ENCODE measurements at regions not wholly inside any gene's neighbourhood (a gene's known extent, or its start where the extent isn't known, plus 50 kb on each side); places are given as distances from the start of the nearest gene placed in this dataset.
A peak's percentile ranks its signal among the peaks of the same experiment; 100 is the strongest.
"Not testable (repeated sequence)": the region's sequence is repeated elsewhere in the genome, so short reads cannot be mapped to it uniquely, and the experiment has no call there.

DNA sequence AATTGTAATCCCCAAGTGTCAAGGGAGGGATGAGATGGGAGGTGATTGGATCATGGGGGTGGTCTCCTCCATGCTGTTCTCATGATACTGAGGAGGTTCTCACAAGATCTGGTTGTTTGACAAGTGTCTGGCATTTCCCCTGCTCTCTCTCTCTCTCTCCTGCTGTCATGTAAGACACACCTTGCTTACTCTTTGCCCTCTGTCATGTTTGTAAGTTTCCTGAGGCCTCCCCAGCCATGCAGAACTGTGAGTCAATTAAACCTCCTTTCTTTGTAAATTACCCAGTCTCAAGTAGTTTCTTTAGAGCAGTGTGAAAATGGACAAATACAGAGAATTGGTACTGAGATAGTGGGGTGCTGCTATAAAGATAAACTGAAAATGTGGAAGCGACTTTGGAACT lies 207.9 kb downstream of the HINT1 start:
- no peak for DNase-seq (ENCODE audit: low read depth in 4 of 4, low spot score in 1 of 4)

DNA sequence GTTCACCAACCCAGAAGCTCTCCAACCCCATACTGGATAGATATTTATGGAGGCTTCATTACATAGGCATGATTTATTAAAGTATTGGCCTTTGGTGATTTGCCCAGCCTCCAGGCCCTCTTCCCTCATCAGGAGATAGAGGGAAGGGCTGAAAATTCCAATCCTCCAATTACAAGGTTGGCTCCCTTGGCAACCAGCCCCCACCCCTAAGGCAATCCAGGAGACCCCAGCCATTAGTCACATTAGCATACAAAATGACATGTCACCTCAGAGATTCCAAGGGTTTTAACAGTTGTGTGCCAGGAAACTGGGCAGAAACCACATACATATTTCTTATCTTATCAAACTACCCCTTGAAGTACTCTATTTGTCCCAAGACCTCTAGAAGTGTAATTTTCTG lies 210.0 kb downstream of the HINT1 start:
- DNase-seq (ENCODE audit: low read depth in 4 of 4, low spot score in 1 of 4): no peak

DNA sequence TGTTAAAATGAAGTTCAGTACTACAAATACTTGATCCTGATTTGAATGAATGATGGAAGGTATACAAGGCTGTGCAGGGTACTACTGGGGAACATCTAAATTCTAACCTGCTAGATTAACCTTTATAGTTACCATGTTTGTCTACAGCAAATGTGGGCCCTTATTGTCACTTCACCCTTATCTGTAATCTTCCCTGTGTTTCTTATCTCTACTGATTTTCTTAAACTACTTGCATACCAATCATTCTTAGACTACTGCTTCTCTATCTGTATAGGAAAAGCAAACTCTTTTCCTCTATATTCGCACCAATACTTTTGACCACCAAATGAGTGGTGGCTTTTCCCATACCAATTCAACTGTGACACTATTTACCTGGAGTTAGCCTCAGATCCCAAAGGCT lies 210.7 kb downstream of the HINT1 start:
- no peak for DNase-seq (ENCODE audit: low read depth in 4 of 4, low spot score in 1 of 4)

DNA sequence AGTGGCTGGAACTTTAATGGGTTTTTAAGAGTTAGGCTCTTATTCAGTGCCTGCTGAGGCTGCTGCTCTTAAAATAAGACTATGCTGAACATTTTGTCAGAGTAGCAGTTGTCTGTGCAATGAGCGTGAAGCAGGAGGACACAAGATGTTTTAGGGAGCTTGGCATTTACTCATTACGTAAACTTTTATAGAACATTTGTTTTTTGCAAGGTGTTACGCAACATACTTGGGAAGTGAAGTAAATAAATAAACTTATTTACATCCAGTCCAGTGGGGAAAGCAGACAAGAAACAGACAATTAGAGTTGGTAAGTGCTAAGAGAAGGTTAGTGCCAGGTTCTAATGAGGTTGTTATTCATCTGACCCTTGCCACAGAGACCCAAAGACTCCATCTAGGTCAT lies 226.0 kb downstream of the HINT1 start:
- DNase-seq (ENCODE audit: low read depth in 4 of 4, low spot score in 1 of 4): no peak

DNA sequence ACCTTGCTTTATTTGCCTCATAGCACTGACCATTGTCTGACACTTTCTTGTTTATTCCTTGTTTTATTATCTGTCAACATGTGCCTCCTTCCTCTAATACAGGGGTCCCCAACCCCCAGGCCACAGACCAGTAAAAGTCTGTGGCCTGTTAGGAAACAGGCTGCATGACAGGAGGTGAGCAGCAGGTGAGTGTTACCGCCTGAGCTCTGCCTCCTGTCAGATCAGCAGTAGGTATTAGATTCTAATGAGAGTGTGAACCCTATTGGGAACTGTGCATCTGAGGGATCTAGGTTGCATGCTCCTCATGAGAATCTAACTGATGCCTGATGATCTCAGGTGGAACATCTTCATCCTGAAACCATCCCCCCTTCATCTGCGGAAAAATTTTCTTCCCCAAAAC lies 228.0 kb downstream of the HINT1 start:
- DNase-seq (ENCODE audit: low read depth in 4 of 4, low spot score in 1 of 4): no peak

DNA sequence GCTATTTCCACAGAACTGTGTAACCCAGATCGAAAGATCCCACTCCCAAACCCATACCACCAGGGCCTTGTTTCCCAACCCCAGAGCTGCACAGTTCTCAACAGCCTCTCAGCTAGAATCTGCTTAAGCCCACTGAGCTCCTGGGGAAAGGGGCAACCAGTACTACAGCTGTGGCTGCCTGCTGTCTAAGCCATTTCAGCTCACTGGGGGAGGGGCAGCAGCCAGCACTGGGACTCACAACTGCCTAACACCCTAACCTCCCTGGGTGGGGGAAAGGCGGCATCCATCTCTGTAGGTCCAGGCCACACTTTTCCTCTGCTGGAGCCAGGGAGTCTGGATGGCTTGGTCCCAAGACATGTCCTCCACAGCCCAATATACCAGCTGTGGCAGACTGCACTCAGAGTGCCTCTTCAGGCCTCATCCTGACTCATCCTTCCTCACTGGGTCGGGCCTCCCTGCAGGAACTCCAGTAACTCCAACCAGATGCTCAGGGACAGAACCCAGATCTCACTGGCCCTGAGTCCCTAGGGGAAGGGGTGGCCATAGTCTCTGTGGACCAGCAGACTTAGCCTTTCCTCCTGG lies 241.4 kb downstream of the HINT1 start:
- no peak for DNase-seq (ENCODE audit: low read depth in 4 of 4, low spot score in 1 of 4)

DNA sequence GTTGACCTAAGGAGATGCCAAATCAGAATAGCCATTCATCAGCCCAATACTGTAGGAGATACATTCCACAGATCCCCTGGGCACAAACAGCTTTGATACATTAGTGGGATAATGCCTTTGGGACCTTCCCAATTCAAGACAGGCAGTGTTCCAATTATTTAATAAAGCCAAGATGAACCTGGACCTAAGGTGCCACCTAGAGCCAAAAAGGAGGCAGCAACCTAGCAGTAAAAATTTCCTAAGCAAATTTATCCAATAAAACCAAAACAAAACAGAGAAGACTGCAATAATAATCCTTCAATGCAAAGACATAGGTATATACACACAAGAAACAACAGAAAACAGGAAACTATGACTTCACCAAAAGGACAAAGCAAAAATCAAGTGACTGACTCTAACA lies 253.0 kb downstream of the HINT1 start:
- no peak for DNase-seq (ENCODE audit: low read depth in 4 of 4, low spot score in 1 of 4)

DNA sequence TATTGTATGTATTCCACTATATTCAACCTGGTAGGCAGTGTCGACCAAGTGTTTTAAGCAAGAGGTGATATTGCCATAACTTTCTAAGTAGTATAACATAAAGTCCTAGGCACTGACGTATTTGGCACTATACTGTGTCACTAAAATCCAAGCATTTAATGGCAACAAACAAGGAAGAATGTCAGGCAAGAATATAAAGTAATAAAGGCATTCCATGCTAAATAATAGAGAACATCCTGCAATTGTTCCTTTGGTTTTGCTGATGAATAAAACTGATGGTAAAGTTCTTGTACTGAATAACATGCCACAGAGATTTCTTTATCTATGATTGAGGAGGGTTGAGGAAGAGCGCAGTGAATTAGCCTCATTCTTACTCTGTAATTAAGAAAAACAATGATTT lies 256.9 kb downstream of the HINT1 start:
- DNase-seq (ENCODE audit: low read depth in 4 of 4, low spot score in 1 of 4): no peak

DNA sequence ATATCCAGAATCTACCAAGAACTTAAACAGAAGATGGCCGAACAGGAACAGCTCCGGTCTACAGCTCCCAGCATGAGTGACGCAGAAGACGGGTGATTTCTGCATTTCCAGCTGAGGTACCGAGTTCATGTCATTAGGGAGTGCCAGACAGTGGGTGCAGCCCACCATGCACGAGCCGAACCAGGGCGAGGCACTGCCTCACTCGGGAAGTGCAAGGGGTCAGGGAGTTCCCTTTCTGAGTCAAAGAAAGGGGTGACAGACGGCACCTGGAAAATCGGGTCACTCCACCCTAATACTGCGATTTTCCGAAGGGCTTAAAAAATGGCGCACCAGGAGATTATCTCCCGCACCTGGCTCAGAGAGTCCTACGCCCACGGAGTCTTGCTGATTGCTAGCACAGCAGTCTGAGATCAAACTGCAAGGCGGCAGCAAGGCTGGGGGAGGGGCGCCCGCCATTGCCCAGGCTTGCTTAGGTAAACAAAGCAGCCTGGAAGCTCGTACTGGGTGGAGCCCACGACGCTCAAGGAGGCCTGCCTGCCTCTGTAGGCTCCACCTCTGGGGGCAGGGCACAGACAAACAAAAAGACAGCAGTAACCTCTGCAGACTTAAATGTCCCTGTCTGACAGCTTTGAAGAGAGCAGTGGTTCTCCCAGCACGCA lies 267.4 kb downstream of the HINT1 start:
- DNase-seq (ENCODE audit: low read depth in 4 of 4, low spot score in 1 of 4): not testable (repeated sequence)

DNA sequence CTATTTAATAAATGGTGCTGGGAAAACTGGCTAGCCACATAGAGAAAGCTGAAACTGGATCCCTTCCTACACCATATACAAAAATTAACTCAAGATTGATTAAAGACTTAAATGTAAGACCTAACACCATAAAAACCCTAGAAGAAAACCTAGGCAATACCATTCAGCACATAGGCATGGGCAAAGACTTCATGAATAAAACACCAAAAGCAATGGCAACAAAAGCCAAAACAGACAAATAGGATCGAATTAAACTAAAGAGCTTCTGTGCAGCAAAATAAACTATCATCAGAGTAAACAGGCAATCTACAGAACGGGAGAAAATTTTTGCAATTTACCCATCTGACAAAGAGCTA lies 267.9 kb downstream of the HINT1 start:
- not testable (repeated sequence) for DNase-seq (ENCODE audit: low read depth in 4 of 4, low spot score in 1 of 4)

DNA sequence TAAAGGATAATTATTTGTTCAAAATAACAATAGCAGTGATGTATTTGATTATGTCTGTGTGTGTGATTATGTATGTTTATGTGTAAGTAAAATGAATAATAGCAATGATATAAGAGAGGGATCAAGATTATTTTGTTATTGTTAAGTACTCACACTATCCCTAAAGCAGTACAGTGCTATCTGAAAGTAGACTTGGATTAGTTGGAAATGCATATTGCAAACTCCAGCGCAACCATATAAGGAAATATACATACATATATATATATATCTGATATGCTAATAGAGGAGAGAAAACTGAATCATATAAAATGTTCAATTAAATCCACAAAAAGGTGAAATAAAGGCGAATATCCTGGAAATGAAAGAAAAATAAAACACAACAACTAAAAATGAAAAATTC lies 268.4 kb downstream of the HINT1 start:
- no peak for DNase-seq (ENCODE audit: low read depth in 4 of 4, low spot score in 1 of 4)

DNA sequence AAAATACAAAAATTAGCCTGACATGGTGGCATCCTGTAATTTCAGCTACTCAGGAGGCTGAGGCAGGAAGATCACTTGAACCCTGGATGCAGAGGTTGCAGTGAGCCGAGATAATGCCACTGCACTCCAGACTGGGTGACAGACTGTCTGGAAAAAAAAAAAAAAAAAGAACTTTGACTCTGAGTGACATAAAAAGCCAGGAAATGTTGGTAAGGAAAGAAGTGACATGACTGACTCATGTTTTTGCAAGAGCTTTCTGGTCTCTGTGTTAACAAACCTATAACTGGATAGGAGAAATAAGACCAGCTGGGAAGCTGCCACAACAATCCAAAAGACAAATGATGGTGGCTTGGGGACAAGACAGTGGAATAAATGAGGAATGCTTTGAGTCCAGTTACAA lies 272.1 kb downstream of the HINT1 start:
- DNase-seq (ENCODE audit: low read depth in 4 of 4, low spot score in 1 of 4): no peak

DNA sequence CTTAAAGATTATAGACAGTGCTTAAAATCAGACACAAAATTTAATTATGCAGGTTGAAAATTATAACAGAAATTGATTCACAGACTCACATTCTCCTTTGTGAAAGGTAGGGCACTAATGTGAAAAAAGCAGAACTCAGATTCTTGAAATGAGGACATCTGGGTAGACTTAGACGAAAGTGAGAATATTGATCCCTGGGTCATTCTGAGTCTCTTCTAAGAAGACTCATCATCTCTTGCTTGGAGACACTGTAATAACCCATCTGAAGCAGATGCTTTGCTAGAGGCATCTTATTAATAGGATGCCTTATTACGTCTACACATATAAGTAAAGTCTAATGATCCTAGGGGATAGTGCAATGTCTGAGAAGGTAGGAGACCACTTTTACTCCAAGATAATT lies 274.4 kb downstream of the HINT1 start:
- DNase-seq (ENCODE audit: low read depth in 4 of 4, low spot score in 1 of 4): no peak

DNA sequence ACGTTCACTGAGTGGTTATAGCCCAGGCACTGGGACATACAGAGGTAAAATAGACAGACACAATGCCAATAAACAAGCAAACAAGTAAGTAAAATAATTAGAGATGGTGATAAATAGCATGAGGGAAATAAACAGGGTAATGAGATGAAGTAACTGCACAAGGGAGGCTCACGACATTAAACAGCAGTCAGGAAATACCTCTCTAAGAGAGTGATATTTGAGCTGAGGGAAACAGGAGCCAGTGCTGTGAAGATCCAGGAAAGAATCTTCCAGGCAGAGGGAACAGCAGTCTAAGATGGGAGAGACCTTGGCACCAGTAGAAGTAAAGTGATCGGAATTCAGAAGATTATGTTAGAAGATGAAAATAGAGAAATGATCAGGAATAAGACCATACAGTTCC lies 279.4 kb downstream of the HINT1 start:
- DNase-seq (ENCODE audit: low read depth in 4 of 4, low spot score in 1 of 4): no peak

DNA sequence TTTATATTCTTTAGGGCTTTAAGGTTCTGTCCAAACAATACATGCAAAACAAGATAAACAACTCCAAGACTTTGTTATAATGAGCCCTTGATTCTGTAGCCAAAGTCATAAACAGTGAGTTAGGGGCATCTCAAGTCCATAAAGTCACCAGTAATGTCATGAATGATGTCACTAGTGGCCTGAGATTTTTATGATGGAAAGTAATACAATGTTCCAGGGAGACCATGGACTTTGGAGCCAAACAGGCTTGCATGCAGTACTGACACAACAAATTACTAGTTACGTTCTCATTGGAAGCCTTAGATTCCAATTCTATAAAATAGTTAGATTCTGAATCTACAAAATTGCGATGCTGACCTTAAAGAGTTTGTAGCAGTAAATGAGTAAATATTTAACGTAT lies 280.0 kb downstream of the HINT1 start:
- DNase-seq (ENCODE audit: low read depth in 4 of 4, low spot score in 1 of 4): no peak

DNA sequence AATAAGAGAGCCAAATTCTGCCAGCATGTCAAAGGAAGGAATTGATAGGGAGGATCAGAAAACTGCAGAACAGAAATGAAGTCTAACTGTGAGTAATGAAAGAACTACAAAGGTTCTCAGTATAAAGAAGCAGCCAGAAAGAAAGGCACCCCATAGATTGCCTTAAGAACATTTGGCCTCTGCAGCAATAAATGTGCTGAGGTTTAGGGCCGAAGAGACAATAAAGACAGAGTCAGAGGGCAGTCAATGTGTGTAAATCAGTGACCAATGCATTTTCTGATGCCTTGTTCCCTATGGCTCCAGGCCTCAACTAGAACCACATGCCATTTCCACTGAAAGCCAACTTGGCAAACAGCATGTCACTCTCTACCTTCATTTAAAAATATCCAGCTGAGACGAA lies 281.0 kb downstream of the HINT1 start:
- DNase-seq (ENCODE audit: low read depth in 4 of 4, low spot score in 1 of 4): no peak

DNA sequence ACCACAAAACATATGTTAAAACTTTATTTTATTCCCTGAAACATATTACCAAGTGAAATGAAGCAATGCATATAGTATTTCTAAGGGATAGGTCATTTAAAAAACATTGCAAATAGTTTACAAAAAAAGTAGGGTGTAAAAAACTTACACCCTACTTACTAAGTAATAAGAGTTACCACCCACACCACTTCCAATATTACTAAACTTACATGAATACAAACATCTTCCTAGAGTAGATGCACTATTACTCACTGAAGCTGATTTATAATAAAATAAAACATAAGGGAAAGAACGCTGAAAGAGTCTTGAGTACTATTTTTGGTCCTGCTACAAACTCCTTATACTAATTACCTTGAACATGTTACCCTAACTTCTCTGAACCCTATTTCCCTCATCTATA lies 289.4 kb downstream of the HINT1 start:
- no peak for DNase-seq (ENCODE audit: low read depth in 4 of 4, low spot score in 1 of 4)

DNA sequence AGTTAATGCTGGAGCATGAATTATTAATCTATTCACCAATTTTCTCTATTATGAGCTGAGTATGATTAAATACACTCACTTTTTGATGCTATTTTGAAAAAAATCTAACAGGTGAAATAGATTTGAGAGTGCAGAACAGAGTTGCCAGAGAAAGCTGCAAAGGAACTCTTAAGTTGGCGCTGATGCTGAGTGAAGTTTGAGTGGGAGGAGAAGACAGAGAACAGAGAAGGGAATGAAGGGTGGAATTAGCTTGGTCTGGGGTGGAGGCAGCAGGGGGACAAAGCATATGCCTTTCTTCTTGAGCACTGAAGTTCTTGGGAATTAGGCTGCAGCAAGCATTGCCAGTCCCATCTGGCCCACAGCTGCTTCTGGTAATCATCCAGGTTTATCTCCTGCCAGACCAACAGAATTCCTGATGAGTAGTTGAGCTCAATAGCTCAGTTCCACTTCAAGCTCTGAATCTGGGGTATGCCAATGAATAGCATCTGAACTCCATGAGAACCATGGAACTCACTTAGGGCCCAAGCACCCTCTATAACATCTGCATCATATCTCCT lies 290.1 kb downstream of the HINT1 start:
- DNase-seq (ENCODE audit: low read depth in 4 of 4, low spot score in 1 of 4): no peak

DNA sequence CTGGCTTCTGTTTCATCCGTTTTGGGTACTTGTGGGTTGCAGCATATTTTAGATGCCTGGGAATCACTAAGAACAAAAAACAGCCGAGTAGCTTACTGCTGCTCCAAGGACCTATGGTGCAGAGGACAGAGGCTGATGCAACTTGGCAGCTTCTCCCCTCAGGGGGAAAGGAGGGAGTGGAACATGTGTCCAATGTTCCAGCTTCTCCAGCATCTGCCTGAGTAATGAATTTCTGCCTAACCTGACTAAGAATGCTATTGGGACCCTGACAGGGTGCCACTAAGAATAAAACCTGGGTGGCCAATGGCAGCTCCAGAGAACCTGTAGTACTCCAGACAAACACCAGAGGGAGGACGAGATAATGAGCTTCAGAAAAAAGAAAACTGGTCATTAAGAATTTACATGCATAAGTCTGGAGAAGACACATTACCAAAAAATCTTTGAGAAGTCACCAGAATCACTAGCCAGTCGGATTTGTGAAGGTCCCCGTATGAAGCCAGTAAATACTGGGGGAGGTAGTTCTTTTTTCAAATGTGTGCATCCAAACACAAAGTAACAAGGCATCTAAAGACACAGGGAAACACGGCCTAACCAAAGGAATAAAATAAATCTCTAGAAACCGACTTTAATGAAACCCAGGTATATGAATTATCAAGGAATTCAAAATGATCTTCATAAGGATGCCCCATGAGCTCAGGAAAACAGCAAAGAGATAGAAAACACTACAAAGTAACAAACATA lies 293.5 kb downstream of the HINT1 start:
- peak; percentile 11 to 30 (median 15) for DNase-seq (ENCODE audit: low read depth in 4 of 4, low spot score in 1 of 4)

DNA sequence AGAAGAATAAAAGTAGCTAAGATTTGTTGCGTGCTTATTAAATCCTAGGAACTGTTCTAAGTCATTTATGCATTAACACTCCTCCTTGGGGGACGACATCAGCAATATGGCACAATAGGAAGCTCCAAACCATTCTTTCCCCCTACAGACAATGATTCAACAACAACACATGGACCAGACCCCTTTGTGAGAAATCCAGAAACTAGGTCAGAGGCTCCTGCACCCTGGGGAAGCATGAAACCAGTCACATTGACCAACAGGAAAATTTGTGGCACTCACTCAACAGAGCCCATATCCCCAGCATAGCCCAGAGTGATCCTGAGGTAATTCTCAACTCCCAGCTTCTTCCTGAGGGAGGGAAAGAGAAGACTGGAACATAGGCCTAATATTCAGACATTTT lies 294.4 kb downstream of the HINT1 start:
- no peak for DNase-seq (ENCODE audit: low read depth in 4 of 4, low spot score in 1 of 4)

DNA sequence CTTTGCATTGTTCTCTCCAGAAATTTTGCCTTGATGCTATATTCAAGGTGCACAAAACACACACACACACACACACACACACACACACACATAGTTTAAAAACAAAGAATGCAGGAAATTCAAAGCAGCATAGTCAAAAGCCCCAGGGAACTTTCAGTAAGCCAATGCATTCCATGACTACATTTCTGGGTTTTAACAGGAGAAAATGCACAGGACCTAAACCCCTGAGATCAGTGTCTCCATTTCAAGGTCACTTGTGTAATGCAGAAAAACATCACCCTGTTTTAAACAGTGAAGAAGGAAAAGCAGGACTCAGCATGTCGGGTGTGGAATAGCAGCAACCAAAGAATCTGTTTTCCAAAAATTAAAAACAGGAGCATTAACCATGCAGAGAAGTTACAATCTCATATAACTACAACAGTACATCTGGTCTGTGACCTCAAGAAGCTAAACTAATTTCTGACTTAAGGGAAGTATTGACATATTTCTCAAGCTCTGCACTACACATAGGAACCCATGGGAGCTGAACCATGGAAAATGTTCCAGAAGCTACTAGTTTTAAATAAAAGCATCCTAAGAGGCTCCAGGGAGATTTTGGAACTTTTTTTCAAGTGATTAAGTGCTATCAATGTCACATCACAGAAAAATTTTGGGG lies 296.7 kb downstream of the HINT1 start:
- DNase-seq (ENCODE audit: low read depth in 4 of 4, low spot score in 1 of 4): no peak
